ENCODE measurements at regions not wholly inside any gene's neighbourhood (a gene's known extent, or its start where the extent isn't known, plus 50 kb on each side); places are given as distances from the start of the nearest gene placed in this dataset.

DNA sequence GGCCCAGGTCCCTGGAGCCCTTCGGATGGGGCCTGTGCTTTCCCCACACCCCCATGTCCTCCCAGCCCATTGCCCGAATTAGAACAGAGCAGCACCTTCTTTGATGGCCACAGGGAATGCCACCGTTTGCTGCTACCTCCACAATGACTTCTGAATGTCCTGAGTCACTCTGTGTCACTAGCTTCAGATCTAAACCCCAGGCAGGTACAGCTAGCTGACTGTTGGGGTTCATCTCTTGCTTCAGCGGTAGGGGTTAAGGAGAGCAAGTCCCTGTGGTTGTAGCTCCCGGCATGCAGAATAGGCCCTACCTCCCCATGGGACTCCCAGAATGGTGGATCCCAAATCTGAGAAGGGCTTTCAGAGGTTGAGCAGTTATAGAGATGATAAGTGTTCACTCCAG lies 291.1 kb upstream of the POU3F1 start:
- DNase-seq (no peak), ATAC-seq (no peak)
- intact Hi-C loops (cut with DNase I) = no loop called here
- TF ChIP-seq, protein P1, sequence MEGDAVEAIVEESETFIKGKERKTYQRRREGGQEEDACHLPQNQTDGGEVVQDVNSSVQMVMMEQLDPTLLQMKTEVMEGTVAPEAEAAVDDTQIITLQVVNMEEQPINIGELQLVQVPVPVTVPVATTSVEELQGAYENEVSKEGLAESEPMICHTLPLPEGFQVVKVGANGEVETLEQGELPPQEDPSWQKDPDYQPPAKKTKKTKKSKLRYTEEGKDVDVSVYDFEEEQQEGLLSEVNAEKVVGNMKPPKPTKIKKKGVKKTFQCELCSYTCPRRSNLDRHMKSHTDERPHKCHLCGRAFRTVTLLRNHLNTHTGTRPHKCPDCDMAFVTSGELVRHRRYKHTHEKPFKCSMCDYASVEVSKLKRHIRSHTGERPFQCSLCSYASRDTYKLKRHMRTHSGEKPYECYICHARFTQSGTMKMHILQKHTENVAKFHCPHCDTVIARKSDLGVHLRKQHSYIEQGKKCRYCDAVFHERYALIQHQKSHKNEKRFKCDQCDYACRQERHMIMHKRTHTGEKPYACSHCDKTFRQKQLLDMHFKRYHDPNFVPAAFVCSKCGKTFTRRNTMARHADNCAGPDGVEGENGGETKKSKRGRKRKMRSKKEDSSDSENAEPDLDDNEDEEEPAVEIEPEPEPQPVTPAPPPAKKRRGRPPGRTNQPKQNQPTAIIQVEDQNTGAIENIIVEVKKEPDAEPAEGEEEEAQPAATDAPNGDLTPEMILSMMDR (IDR thresholded peaks at IDR 0.05) = no peak
- Histone ChIP-seq H3K4me1 (no peaks in the 10 kb centered on the region), H3K4me3 (no peak overlapping the region), H3K27me3 (ENCODE audit: low read depth) (no peaks in the 10 kb centered on the region), H3K27ac (no peak overlapping the region), H3K36me3 (no peaks in the 10 kb centered on the region), H3K9me3 (no peaks in the 10 kb centered on the region)

DNA sequence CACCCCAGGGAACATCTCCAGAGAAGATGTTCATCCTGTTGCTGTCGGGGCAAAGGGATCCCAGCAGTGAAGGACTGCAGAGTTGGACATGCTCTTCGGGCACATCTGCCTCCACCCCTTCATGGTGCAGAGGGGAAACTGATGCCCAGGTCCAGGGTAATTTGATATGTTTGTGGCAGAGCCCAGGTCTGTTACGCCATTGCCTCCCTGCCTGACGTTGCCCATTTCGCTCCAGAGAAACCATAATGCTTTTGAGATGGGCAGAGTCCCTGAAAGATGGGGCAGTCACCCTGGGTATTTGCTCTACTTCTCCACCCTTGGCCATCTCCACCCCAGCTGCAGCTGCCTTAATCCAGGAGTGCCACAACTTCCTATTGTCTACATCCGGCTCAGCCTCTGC lies 290.4 kb upstream of the POU3F1 start:
- Histone ChIP-seq H3K27me3 (ENCODE audit: low read depth) (no peaks in the 10 kb centered on the region), H3K4me3 (no peak overlapping the region), H3K4me1 (no peaks in the 10 kb centered on the region), H3K27ac (no peak overlapping the region), H3K36me3 (no peaks in the 10 kb centered on the region), H3K9me3 (no peaks in the 10 kb centered on the region)
- no peak for ATAC-seq
- no peak for DNase-seq
- TF ChIP-seq, protein P1 (IDR thresholded peaks at IDR 0.05) = no peak
- intact Hi-C loops (cut with DNase I) = no loop called here

GRCh38 chr1:38336301-38336923 lies 289.8 kb upstream of the POU3F1 start:
- Histone ChIP-seq H3K36me3 (no peaks in the 10 kb centered on the region), H3K4me1 (no peaks in the 10 kb centered on the region), H3K4me3 (no peak overlapping the region), H3K27me3 (ENCODE audit: low read depth) (no peaks in the 10 kb centered on the region), H3K9me3 (no peaks in the 10 kb centered on the region), H3K27ac (no peak overlapping the region)
- intact Hi-C loops (cut with DNase I) = no loop called here
- ATAC-seq (no peak), DNase-seq (no peak)
- TF ChIP-seq, protein P1 (IDR thresholded peaks at IDR 0.05) = no peak

DNA sequence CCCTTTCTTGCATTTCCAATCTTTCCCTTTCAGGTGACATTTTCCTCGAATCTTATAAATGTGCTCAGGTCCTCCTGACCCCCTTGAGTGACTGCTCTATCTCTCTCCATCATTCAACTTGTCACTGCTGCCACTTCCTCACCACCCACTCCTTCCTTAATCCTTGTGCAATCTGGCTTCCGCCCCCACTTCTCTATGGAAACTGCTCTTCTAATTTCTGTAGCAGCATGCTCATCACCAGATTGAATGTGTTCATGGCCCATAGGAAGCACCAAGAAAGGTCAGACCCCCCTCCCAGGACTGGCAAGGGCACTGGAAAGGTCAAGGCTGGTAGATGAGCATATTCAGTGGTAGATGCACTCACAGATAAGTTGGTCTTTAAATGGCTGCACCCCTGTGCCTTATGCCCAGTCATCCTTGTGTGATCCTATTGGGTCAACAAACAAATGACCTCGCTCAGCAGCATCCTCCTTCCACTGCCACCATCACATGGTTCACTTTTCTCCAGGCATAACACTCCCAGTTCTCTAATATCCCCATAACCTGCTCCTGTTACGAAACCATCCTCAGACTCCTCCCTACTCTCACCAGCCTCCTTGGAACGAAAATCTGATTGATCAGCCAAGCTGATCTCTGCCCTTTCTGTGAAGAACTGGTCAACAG lies 288.5 kb upstream of the POU3F1 start:
- Histone ChIP-seq H3K9me3 (no peaks in the 10 kb centered on the region), H3K36me3 (no peaks in the 10 kb centered on the region), H3K4me1 (no peaks in the 10 kb centered on the region), H3K4me3 (no peak overlapping the region), H3K27me3 (ENCODE audit: low read depth) (no peaks in the 10 kb centered on the region), H3K27ac (no peak overlapping the region)
- intact Hi-C loops (cut with DNase I) = no loop called here
- DNase-seq = no peak
- peak; percentile 54 to 73 for ATAC-seq
- TF ChIP-seq, protein P1 (IDR thresholded peaks at IDR 0.05) = no peak

DNA sequence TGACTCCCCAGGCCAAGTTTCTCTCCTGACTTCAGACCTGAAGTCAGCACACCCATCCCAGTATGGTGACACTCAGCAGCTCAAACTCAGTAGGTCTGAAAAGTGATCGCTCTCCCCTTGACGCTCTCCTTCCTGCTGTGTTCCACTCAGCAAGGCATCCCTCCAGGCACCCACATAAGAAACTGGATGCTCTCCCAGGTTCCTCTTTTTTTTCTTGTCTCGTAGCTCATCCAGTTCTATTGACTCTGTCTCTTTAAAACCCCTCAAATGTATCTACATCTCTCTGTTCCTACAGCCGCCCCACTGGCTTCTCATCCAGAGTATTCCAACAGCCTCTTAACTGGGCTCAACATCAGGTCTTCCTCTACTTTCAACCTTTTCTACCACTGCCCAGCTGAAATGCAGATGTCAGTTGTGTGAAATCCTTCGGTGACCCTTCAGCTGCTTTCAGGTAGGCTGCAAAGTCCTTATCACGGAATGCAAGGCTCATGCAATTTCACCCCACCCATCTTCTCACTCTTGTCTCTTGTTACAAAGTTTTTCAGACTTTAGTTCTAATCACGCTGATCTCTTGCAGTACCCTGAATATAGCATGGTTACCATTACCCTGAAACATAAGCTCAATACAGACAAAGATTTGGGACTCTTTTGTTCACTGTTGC lies 286.2 kb upstream of the POU3F1 start:
- intact Hi-C loops (cut with DNase I) = no loop called here
- Histone ChIP-seq H3K4me3 (no peak overlapping the region), H3K27me3 (ENCODE audit: low read depth) (no peaks in the 10 kb centered on the region), H3K4me1 (no peaks in the 10 kb centered on the region), H3K9me3 (no peaks in the 10 kb centered on the region), H3K36me3 (no peaks in the 10 kb centered on the region), H3K27ac (no peak overlapping the region)
- TF ChIP-seq, protein P1 (IDR thresholded peaks at IDR 0.05) = no peak
- DNase-seq = no peak
- no peak for ATAC-seq
